GM12878 (cell line): ENCODE measurements at regions not wholly inside any gene's neighbourhood (a gene's known extent, or its start where the extent isn't known, plus 50 kb on each side); places are given as distances from the start of the nearest gene placed in this dataset.

Experiments
- ATAC-seq: fragments of 200-7000 bp; cut with Tn5 transposase; 3 replicates; pipeline ENCODE4 v1.9.1; 2020; ENCODE audit warnings: mild to moderate bottlenecking, moderate library complexity
- BruUV-seq: library from RNA; stranded (reverse); fragments of 400-500 nt; replicated peaks from 2 replicates; lab custom pipeline; 2021; lab: Mats Ljungman, UMichigan
- CTCF ChIA-PET: fragments of 300-600 bp; sonication (Branson Sonifier 250); formaldehyde crosslinking; extraction: SDS; loops from one replicate; lab custom pipeline; 2021; ENCODE audit warnings: inconsistent platforms; lab: Yijun Ruan, JAX
- POLR2A ChIA-PET: fragments of 350-600 bp; formaldehyde crosslinking; extraction: SDS; loops from one replicate; lab custom pipeline; 2021; ENCODE audit warnings: inconsistent platforms; lab: Charles Lee
- RAD21 ChIA-PET: fragments of 300-600 bp; sonication (Branson Sonifier 250); formaldehyde crosslinking; loops from one replicate; lab custom pipeline; 2023; ENCODE audit warnings: antibody characterized with exemption; ENCODE audit not compliant: unreplicated experiment; lab: Charles Lee
- SMC1A ChIA-PET: fragments of 300-600 bp; sonication (Branson Sonifier 250); formaldehyde crosslinking; loops from one replicate; lab custom pipeline; 2023; ENCODE audit not compliant: unreplicated experiment, uncharacterized antibody; lab: Charles Lee
- DNase-seq: peaks from one replicate; pipeline ENCODE4 v3.0.0-alpha.2; 2011; ENCODE audit warnings: low read depth, low spot score
- FAIRE-seq: peaks from 3 replicates; lab custom pipeline; 2011; peaks lifted over from hg19 to GRCh38; lab: Jason Lieb, UNC
- H2AFZ ChIP-seq: 2 replicates; pipeline ENCODE4 v1.6.0; 2011; ENCODE audit warnings: low read depth, low read length, control low read depth; ENCODE audit not compliant: control insufficient read depth
- H3K27ac ChIP-seq: 2 replicates; pipeline ENCODE4 v1.5.1; 2011; ENCODE audit warnings: control low read depth; ENCODE audit not compliant: control insufficient read depth, insufficient read depth
- H3K27me3 ChIP-seq, 2 experiments: replicated peaks in 1 of 2; 2 replicates each; pipeline versions ENCODE4 v1.6.0 to v1.6.1; 2011; ENCODE audit warnings: low read length in 1 of 2; ENCODE audit not compliant: control insufficient read depth in 2 of 2, insufficient read depth in 2 of 2
- H3K36me3 ChIP-seq, 2 experiments: 2 replicates each; pipeline ENCODE4 v1.5.1; 2011; ENCODE audit warnings: low read length in 1 of 2; ENCODE audit not compliant: control insufficient read depth in 2 of 2, insufficient read depth in 2 of 2
- H3K4me1 ChIP-seq: 2 replicates; pipeline ENCODE4 v1.6.1; 2011; ENCODE audit warnings: mild to moderate bottlenecking, low read length, moderate library complexity, mixed read lengths; ENCODE audit not compliant: control insufficient read depth, insufficient read depth
- H3K4me2 ChIP-seq: 2 replicates; pipeline ENCODE4 v1.6.0; 2011; ENCODE audit warnings: control low read depth; ENCODE audit not compliant: control insufficient read depth, insufficient read depth
- H3K4me3 ChIP-seq: fragments of 200-600 bp; sonication (generic); 2 replicates; pipeline ENCODE4 v1.5.1; 2016
- H3K79me2 ChIP-seq: 2 replicates; pipeline ENCODE4 v1.6.0; 2011; ENCODE audit warnings: low read length; ENCODE audit not compliant: control insufficient read depth, insufficient read depth
- H3K9ac ChIP-seq: 2 replicates; pipeline ENCODE4 v1.8.0; 2011; ENCODE audit warnings: low read length, control low read depth, mixed read lengths; ENCODE audit not compliant: control insufficient read depth, insufficient read depth
- H3K9me3 ChIP-seq: replicated peaks from 3 replicates; pipeline ENCODE4 v1.5.1; 2011; ENCODE audit warnings: mild to moderate bottlenecking, low read length; ENCODE audit not compliant: control insufficient read depth, insufficient read depth
- H4K20me1 ChIP-seq: 2 replicates; pipeline ENCODE4 v1.6.0; 2011; ENCODE audit not compliant: control insufficient read depth, insufficient read depth
- CBFB ChIP-seq: IDR thresholded peaks from 2 replicates; pipeline ENCODE4 v1.6.1; 2016; ENCODE audit warnings: antibody characterized with exemption, low read depth
- CEBPB ChIP-seq, 2 experiments: fragments of 150-350 bp in 1 of 2; IDR thresholded peaks; 2 replicates each; pipeline ENCODE4 v1.6.1; 2012 to 2014; ENCODE audit warnings: low read depth in 2 of 2, low read length in 2 of 2, borderline replicate concordance in 1 of 2, inconsistent platforms in 1 of 2
- CHD4 ChIP-seq: fragments of 200-600 bp; sonication (generic); IDR thresholded peaks from 2 replicates; pipeline ENCODE4 v1.6.1; 2016; ENCODE audit warnings: mild to moderate bottlenecking
- CTCF ChIP-seq, 3 experiments: IDR thresholded peaks in 2 of 3; conservative IDR thresholded peaks in 1 of 3; 2 replicates each; pipeline ENCODE4 v1.5.1; 2011; ENCODE audit warnings: low read depth in 3 of 3, low read length in 3 of 3, mild to moderate bottlenecking in 3 of 3, control low read depth in 2 of 3, moderate library complexity in 2 of 3, inconsistent platforms in 1 of 3, mixed read lengths in 1 of 3; ENCODE audit not compliant: control insufficient read depth in 2 of 3, insufficient read depth in 1 of 3; ENCODE audit errors: extremely low read depth in 1 of 3
- ETV6 ChIP-seq, 2 experiments: fragments of 450-650 bp in 1 of 2; IDR thresholded peaks in 1 of 2; conservative IDR thresholded peaks in 1 of 2; 2 replicates each; pipeline ENCODE4 v1.6.1; 2014; ENCODE audit warnings: antibody characterized with exemption in 1 of 2, borderline replicate concordance in 1 of 2, low read depth in 1 of 2, mild to moderate bottlenecking in 1 of 2, moderate library complexity in 1 of 2
- MAX ChIP-seq: IDR thresholded peaks from 2 replicates; pipeline ENCODE4 v1.6.1; 2012; ENCODE audit warnings: low read depth, low read length, improper control_type of control experiment
- MYC ChIP-seq: IDR thresholded peaks from 2 replicates; pipeline ENCODE4 v1.6.1; 2011; ENCODE audit warnings: mild to moderate bottlenecking, low read length, moderate library complexity, inconsistent platforms; ENCODE audit not compliant: insufficient read depth, insufficient replicate concordance, insufficient read length, severe bottlenecking
- NFYA ChIP-seq: IDR thresholded peaks from 2 replicates; pipeline ENCODE4 v1.6.1; 2011; ENCODE audit warnings: low read depth, mild to moderate bottlenecking, low read length, improper control_type of control experiment, borderline replicate concordance
- POLR2A ChIP-seq: IDR thresholded peaks from 2 replicates; pipeline ENCODE4 v1.6.1; 2011; ENCODE audit warnings: low read depth, mild to moderate bottlenecking, low read length
- TARDBP ChIP-seq: IDR thresholded peaks from 2 replicates; pipeline ENCODE4 v1.6.1; 2016; ENCODE audit warnings: borderline replicate concordance
- YY1 ChIP-seq: IDR thresholded peaks from 2 replicates; pipeline ENCODE4 v1.6.1; 2011; ENCODE audit warnings: low read depth, mild to moderate bottlenecking, low read length
- WGBS: methylation state at CpG from one replicate; pipeline ENCODE4 v1.1.6; 2016; ENCODE audit warnings: low lambda C conversion rate; ENCODE audit not compliant: insufficient replicate concordance, insufficient coverage; ENCODE audit errors: missing lambda C conversion rate; 5-methylcytosine and 5-hydroxymethylcytosine counted together
- in situ Hi-C: fragments of 300-500 bp; cut with MboI; formaldehyde crosslinking; loops from 9 replicates; pipeline ENCODE4 v1.14.3; 2018; ENCODE audit warnings: mixed read lengths
- intact Hi-C: fragments of 100-400 bp; cut with micrococcal nuclease; formaldehyde crosslinking; loops from one replicate; pipeline ENCODE4 v1.14.2; 2022; ENCODE audit not compliant: unreplicated experiment

- SMC1A ChIA-PET: no interaction called here
- Histone ChIP-seq H3K79me2 (no peaks in the 10 kb centered on the region), H3K27me3 (no peaks in the 10 kb centered on the region), H3K4me1 (no peaks in the 10 kb centered on the region), H4K20me1 (no peaks in the 10 kb centered on the region), H2AFZ (no peak overlapping the region), H3K9ac (no peak overlapping the region), H3K27ac (no peak overlapping the region), H3K9me3 (no peaks in the 10 kb centered on the region), H3K36me3 (no peaks in the 10 kb centered on the region), H3K4me2 (no peak overlapping the region), H3K4me3 (no peak overlapping the region)
- RAD21 ChIA-PET: no interaction called here
- intact Hi-C loops: no loop called here
- DNase-seq (no peak), FAIRE-seq (no peak), ATAC-seq (no peak)
- TF ChIP-seq CTCF (IDR thresholded peaks at IDR 0.05 in 2 of 3, conservative IDR thresholded peaks at IDR 0.05 in 1 of 3; ENCODE audit: control insufficient read depth in 2 of 3, extremely low read depth in 1 of 3, insufficient read depth in 1 of 3, low read depth in 3 of 3, low read length in 3 of 3) (no peak), YY1 (no peak), TARDBP (no peak), NFYA (no peak), POLR2A (no peak), ETV6 (conservative IDR thresholded peaks at IDR 0.05 in 1 of 2, IDR thresholded peaks at IDR 0.05 in 1 of 2; ENCODE audit: borderline replicate concordance in 1 of 2, low read depth in 1 of 2) (no peak)
- in situ Hi-C loops: no loop called here
- CTCF ChIA-PET: interaction anchor here (0.6 to 0.9 kb wide), 2 partner anchors 10 to 14 kb away, joined by 3 read pairs; no protein-coding TSS in a partner anchor
- BruUV-seq: no TSS peak
- POLR2A ChIA-PET: no interaction called here
- 8% methylated on average over 1 of the region's 1 CpG for WGBS
Measured at GRCh38 chr2:155528034-155528433, 804.5 kb downstream of the NR4A2 start.

GRCh38 chr2:155525199-155525598 is 807.3 kb downstream of the NR4A2 start:
- Histone ChIP-seq H3K79me2 (no peaks in the 10 kb centered on the region), H3K27ac (no peak overlapping the region), H3K9me3 (no peaks in the 10 kb centered on the region), H4K20me1 (no peaks in the 10 kb centered on the region), H3K4me2 (no peak overlapping the region), H3K9ac (no peak overlapping the region), H3K4me1 (no peaks in the 10 kb centered on the region), H2AFZ (no peak overlapping the region), H3K4me3 (no peak overlapping the region), H3K36me3 (no peaks in the 10 kb centered on the region), H3K27me3 (no peaks in the 10 kb centered on the region)
- ChIA-PET SMC1A (no interaction called here), RAD21 (no interaction called here), CTCF (no interaction called here), POLR2A (no interaction called here)
- FAIRE-seq (no peak), DNase-seq (no peak), ATAC-seq (no peak)
- in situ Hi-C loops: no loop called here
- 63% methylated on average over 4 of the region's 4 CpGs for WGBS
- intact Hi-C loops: no loop called here
- no TSS peak for BruUV-seq
- TF ChIP-seq CBFB (no peak), CHD4 (no peak), MYC (no peak), CEBPB (IDR thresholded peaks at IDR 0.05; ENCODE audit: borderline replicate concordance in 1 of 2, low read depth in 2 of 2, low read length in 2 of 2) (no peak), MAX (no peak)
